OCI-LY1 (cell line): ENCODE measurements at regions not wholly inside any gene's neighbourhood (a gene's known extent, or its start where the extent isn't known, plus 50 kb on each side); places are given as distances from the start of the nearest gene placed in this dataset.

ENCODE experiments used
- H2AFZ ChIP-seq: fragments of 200-600 bp; sonication (generic), shearing (Covaris generic); 2 replicates; pipeline ENCODE4 v1.6.0; 2014; ENCODE audit warnings: antibody characterized with exemption, mild to moderate bottlenecking, low read length
- H3F3A ChIP-seq: fragments of 200-600 bp; sonication (generic), shearing (Covaris generic); 2 replicates; pipeline ENCODE4 v1.6.0; 2014; ENCODE audit warnings: mild to moderate bottlenecking, antibody characterized with exemption, low read length, moderate library complexity; ENCODE audit not compliant: insufficient read depth
- H3K27ac ChIP-seq: fragments of 200-600 bp; sonication (generic); 2 replicates; pipeline ENCODE4 v1.5.1; 2014; ENCODE audit warnings: low read length, mixed run types, mild to moderate bottlenecking, low read depth; ENCODE audit not compliant: poor library complexity, severe bottlenecking
- H3K27me3 ChIP-seq: fragments of 200-600 bp; sonication (generic); 2 replicates; pipeline ENCODE4 v1.6.0; 2014; ENCODE audit warnings: antibody characterized with exemption, mild to moderate bottlenecking, low read length, moderate library complexity; ENCODE audit not compliant: insufficient read depth
- H3K36me3 ChIP-seq: fragments of 200-600 bp; sonication (generic); 2 replicates; pipeline ENCODE4 v1.6.1; 2014; ENCODE audit warnings: mild to moderate bottlenecking, antibody characterized with exemption, low read length, moderate library complexity, mixed read lengths; ENCODE audit not compliant: insufficient read depth
- H3K4me1 ChIP-seq: fragments of 200-600 bp; sonication (generic); 2 replicates; pipeline ENCODE4 v1.5.1; 2014; ENCODE audit warnings: mild to moderate bottlenecking, low read length, moderate library complexity; ENCODE audit not compliant: insufficient read depth, severe bottlenecking
- H3K4me2 ChIP-seq: fragments of 200-600 bp; sonication (generic), shearing (Covaris generic); 2 replicates; pipeline ENCODE4 v1.6.1; 2014; ENCODE audit warnings: low read length
- H3K4me3 ChIP-seq: fragments of 200-600 bp; sonication (generic); 2 replicates; pipeline ENCODE4 v1.5.1; 2014; ENCODE audit warnings: low read length, low read depth, mild to moderate bottlenecking, mixed read lengths; ENCODE audit not compliant: poor library complexity, severe bottlenecking
- H3K79me2 ChIP-seq: fragments of 200-600 bp; shearing (Covaris generic); 2 replicates; pipeline ENCODE4 v1.6.1; 2016; ENCODE audit warnings: mixed run types, low read length, mixed read lengths; ENCODE audit not compliant: insufficient read depth
- H3K9ac ChIP-seq: fragments of 200-600 bp; sonication (generic), shearing (Covaris generic); 2 replicates; pipeline ENCODE4 v1.6.1; 2014; ENCODE audit warnings: mild to moderate bottlenecking, low read length, mixed read lengths
- H3K9me2 ChIP-seq: fragments of 200-600 bp; sonication (generic), shearing (Covaris generic); 2 replicates; pipeline ENCODE4 v1.6.1; 2014; ENCODE audit warnings: low read depth, mild to moderate bottlenecking, low read length, mixed read lengths
- H3K9me3 ChIP-seq: fragments of 200-600 bp; shearing (Covaris generic); 2 replicates; pipeline ENCODE4 v1.6.1; 2014; ENCODE audit warnings: low read length, mixed read lengths
- H4K20me1 ChIP-seq: fragments of 200-600 bp; sonication (generic), shearing (Covaris generic); 2 replicates; pipeline ENCODE4 v1.6.0; 2016; ENCODE audit warnings: mild to moderate bottlenecking, low read length; ENCODE audit not compliant: insufficient read depth
- EZH2 ChIP-seq: fragments of 200-600 bp; sonication (generic), shearing (Covaris generic); IDR thresholded peaks from 2 replicates; pipeline ENCODE4 v1.8.0; 2017; ENCODE audit warnings: borderline replicate concordance, mixed run types, mild to moderate bottlenecking, antibody characterized with exemption, low read length, moderate library complexity, mixed read lengths
- TF ChIP-seq, protein P1 (sequence below): fragments of 200-600 bp; sonication (generic), shearing (Covaris generic); IDR thresholded peaks from 2 replicates; pipeline ENCODE4 v1.5.1; 2017; ENCODE audit warnings: mild to moderate bottlenecking, antibody characterized with exemption, low read length, moderate library complexity, mixed read lengths

DNA sequence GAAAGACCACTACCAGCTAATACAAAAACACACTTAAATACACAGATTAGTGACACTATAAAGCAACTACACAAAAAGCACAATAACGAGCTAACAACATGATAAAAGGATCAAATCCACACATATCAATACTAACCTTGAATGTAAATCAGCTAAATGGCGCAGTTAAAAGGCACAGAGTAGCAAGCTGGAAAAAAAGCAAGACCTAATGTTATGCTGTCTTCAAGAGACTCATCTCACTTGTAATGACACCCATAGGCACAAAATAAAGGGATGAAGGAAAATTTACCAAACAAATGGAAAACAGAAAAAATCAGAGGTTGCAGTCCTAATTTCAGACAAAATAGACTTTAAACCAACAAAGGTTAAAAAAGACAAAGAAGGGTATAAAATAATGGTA, 86.3 kb downstream of the NUS1 start:
- Histone ChIP-seq H3K4me2 (no peak overlapping the region), H4K20me1 (no peaks in the 10 kb centered on the region)

DNA sequence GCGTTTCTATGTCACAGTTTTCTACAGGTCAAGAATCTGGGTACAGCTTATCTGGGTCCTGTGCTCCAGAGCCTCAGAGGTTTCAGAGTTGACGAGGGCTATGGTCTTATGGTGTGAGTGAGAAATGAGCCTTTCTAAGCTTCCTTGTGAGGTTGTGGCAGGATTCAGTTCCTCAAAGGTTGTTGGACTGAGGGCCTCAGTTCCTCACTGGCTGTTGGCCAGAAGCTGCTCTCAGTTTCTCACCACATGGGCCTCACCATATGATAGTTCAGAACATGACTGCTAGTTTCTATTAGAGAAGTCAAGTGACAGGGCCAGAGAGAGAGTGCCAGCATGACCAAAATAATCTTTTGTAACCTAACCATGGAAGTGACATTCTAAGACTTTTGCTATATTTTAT, 96.1 kb downstream of the NUS1 start:
- Histone ChIP-seq H4K20me1 (no peaks in the 10 kb centered on the region), H3K4me3 (no peak overlapping the region), H3K27me3 (no peaks in the 10 kb centered on the region), H3F3A (no peaks in the 10 kb centered on the region), H3K9ac (no peak overlapping the region), H3K27ac (no peak overlapping the region), H3K36me3 (no peaks in the 10 kb centered on the region), H3K79me2 (no peaks in the 10 kb centered on the region), H3K9me2 (no peaks in the 10 kb centered on the region), H3K4me1 (no peaks in the 10 kb centered on the region), H3K9me3 (no peaks in the 10 kb centered on the region), H2AFZ (no peak overlapping the region), H3K4me2 (no peak overlapping the region)
- TF ChIP-seq, protein P1, sequence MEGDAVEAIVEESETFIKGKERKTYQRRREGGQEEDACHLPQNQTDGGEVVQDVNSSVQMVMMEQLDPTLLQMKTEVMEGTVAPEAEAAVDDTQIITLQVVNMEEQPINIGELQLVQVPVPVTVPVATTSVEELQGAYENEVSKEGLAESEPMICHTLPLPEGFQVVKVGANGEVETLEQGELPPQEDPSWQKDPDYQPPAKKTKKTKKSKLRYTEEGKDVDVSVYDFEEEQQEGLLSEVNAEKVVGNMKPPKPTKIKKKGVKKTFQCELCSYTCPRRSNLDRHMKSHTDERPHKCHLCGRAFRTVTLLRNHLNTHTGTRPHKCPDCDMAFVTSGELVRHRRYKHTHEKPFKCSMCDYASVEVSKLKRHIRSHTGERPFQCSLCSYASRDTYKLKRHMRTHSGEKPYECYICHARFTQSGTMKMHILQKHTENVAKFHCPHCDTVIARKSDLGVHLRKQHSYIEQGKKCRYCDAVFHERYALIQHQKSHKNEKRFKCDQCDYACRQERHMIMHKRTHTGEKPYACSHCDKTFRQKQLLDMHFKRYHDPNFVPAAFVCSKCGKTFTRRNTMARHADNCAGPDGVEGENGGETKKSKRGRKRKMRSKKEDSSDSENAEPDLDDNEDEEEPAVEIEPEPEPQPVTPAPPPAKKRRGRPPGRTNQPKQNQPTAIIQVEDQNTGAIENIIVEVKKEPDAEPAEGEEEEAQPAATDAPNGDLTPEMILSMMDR = no peak
- TF ChIP-seq EZH2 = no peak

More for the DNA sequence above, 86.3 kb downstream of the NUS1 start:
- H3F3A ChIP-seq = no peaks in the 10 kb centered on the region
- 0 out of 2 replicates have a peak, but pooled peaks cover 3% of the 10 kb centered on the region for H3K9me3 ChIP-seq
- no peaks in the 10 kb centered on the region for H3K79me2 ChIP-seq
- H2AFZ ChIP-seq = no peak overlapping the region
- no peaks in the 10 kb centered on the region for H3K27me3 ChIP-seq
- no peaks in the 10 kb centered on the region for H3K36me3 ChIP-seq
- H3K4me1 ChIP-seq = no peaks in the 10 kb centered on the region
- no peak overlapping the region for H3K9ac ChIP-seq
- no peak overlapping the region for H3K27ac ChIP-seq
- no peaks in the 10 kb centered on the region for H3K9me2 ChIP-seq
- H3K4me3 ChIP-seq = no peak overlapping the region
- TF ChIP-seq, protein P1 = no peak
- no peak for TF ChIP-seq EZH2

DNA sequence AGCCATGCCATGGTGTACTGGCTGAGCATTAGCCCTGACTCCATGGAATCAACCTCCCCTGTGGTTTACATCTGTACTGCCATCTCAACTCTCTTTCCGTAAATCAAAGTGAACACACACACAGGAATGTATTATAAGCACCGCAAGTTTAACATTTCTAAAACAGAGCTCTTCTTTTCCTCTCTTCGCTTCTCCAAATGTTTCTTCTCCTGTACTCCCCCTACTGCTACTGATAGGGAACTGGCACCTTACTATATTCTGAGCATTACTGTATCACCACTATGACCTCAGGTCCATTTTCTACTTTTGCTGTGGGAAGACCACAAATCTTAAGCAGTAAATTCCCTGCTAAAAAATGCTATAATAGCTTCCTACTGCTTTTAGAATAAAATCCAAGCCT, 101.2 kb downstream of the NUS1 start:
- Histone ChIP-seq H3K4me3 (no peak overlapping the region), H4K20me1 (no peaks in the 10 kb centered on the region), H3K9me3 (no peaks in the 10 kb centered on the region)

More for the DNA sequence above, 101.2 kb downstream of the NUS1 start:
- no peaks in the 10 kb centered on the region for H3K9me2 ChIP-seq
- no peaks in the 10 kb centered on the region for H3F3A ChIP-seq
- H3K27me3 ChIP-seq = no peaks in the 10 kb centered on the region
- no peaks in the 10 kb centered on the region for H3K4me1 ChIP-seq
- no peak overlapping the region for H3K27ac ChIP-seq
- H3K4me2 ChIP-seq = no peak overlapping the region
- H3K36me3 ChIP-seq = no peaks in the 10 kb centered on the region
- H3K79me2 ChIP-seq = no peaks in the 10 kb centered on the region
- TF ChIP-seq, protein P1 = peak; percentile 27; the same call in 1 of the 2 replicates
- TF ChIP-seq EZH2 = no peak
- H3K9ac ChIP-seq = no peak overlapping the region
- no peak overlapping the region for H2AFZ ChIP-seq
